ENCODE measurements at regions not wholly inside any gene's neighbourhood (a gene's known extent, or its start where the extent isn't known, plus 50 kb on each side); places are given as distances from the start of the nearest gene placed in this dataset.

DNA sequence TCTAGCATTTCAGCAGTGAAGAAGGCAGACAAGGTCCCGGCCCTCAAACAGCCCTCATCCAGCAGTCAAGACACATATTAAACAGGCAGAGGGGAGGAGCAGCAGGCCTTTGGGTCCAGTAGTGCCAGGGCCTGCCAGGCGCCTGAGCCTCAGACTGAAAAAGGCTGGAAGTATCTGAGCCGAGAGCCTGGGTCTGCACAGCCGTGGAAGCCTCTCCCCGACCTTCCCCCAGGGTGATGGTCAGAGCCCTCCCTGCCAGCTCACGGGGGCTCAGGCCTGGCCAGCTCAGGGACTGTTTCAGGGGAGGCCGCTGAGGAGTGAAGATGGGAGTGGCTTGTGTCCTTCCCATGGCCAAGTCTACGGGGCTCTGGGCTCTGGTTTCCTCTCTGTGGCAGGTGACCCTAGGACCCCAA is 565.2 kb downstream of the PTPRU start:
- TF ChIP-seq, protein P1, sequence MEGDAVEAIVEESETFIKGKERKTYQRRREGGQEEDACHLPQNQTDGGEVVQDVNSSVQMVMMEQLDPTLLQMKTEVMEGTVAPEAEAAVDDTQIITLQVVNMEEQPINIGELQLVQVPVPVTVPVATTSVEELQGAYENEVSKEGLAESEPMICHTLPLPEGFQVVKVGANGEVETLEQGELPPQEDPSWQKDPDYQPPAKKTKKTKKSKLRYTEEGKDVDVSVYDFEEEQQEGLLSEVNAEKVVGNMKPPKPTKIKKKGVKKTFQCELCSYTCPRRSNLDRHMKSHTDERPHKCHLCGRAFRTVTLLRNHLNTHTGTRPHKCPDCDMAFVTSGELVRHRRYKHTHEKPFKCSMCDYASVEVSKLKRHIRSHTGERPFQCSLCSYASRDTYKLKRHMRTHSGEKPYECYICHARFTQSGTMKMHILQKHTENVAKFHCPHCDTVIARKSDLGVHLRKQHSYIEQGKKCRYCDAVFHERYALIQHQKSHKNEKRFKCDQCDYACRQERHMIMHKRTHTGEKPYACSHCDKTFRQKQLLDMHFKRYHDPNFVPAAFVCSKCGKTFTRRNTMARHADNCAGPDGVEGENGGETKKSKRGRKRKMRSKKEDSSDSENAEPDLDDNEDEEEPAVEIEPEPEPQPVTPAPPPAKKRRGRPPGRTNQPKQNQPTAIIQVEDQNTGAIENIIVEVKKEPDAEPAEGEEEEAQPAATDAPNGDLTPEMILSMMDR (IDR thresholded peaks at IDR 0.05), result no peak
- no peak for TF ChIP-seq POLR2A (IDR thresholded peaks at IDR 0.05)

Measured in thyroid gland (tissue), 4 donors.